ENCODE measurements at regions not wholly inside any gene's neighbourhood (a gene's known extent, or its start where the extent isn't known, plus 50 kb on each side); places are given as distances from the start of the nearest gene placed in this dataset.

GRCh38 chr2:186325827-186326535 is 160.1 kb upstream of the ZC3H15 start:
- TF ChIP-seq, protein P1, sequence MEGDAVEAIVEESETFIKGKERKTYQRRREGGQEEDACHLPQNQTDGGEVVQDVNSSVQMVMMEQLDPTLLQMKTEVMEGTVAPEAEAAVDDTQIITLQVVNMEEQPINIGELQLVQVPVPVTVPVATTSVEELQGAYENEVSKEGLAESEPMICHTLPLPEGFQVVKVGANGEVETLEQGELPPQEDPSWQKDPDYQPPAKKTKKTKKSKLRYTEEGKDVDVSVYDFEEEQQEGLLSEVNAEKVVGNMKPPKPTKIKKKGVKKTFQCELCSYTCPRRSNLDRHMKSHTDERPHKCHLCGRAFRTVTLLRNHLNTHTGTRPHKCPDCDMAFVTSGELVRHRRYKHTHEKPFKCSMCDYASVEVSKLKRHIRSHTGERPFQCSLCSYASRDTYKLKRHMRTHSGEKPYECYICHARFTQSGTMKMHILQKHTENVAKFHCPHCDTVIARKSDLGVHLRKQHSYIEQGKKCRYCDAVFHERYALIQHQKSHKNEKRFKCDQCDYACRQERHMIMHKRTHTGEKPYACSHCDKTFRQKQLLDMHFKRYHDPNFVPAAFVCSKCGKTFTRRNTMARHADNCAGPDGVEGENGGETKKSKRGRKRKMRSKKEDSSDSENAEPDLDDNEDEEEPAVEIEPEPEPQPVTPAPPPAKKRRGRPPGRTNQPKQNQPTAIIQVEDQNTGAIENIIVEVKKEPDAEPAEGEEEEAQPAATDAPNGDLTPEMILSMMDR (IDR thresholded peaks at IDR 0.05; ENCODE audit: insufficient read depth, low read depth, low read length): no peak
- H3K4me3 ChIP-seq (ENCODE audit: low read depth, low read length): no peak overlapping the region
- DNase-seq (ENCODE audit: low read depth): no peak

- DNase-seq (ENCODE audit: low read depth): no peak
- H3K4me3 ChIP-seq (ENCODE audit: low read depth, low read length): no peak overlapping the region
- TF ChIP-seq, protein P1 (IDR thresholded peaks at IDR 0.05; ENCODE audit: insufficient read depth, low read depth, low read length): no peak
Measured at GRCh38 chr2:186327251-186327868, 158.7 kb upstream of the ZC3H15 start.

DNA sequence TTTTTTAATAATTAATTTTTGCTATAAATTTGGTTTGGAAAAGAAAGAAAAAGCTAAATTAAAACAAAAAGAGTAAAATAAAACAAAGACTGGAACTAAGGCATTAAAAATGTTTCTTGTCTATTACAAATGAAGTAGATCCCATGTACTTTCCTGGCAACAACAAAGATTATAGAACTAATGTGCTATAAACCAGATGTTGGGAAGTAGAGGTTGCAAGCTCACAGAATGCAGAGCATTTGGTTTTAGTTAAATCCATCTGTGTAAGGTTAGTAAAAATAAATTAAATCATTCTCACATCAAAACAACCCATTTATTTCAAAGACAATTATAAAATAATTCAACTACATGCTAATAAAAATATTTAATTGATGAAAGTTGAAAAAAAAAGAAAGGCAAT is 157.2 kb upstream of the ZC3H15 start:
- H3K4me3 ChIP-seq (ENCODE audit: low read depth, low read length): no peak overlapping the region
- TF ChIP-seq, protein P1 (IDR thresholded peaks at IDR 0.05; ENCODE audit: insufficient read depth, low read depth, low read length): no peak
- DNase-seq (ENCODE audit: low read depth): peak; percentile 51

- no peak for DNase-seq (ENCODE audit: low read depth)
- TF ChIP-seq, protein P1 (IDR thresholded peaks at IDR 0.05; ENCODE audit: insufficient read depth, low read depth, low read length): no peak
- no peak overlapping the region for H3K4me3 ChIP-seq (ENCODE audit: low read depth, low read length)
Measured at GRCh38 chr2:186330050-186330449, 156.0 kb upstream of the ZC3H15 start.

DNA sequence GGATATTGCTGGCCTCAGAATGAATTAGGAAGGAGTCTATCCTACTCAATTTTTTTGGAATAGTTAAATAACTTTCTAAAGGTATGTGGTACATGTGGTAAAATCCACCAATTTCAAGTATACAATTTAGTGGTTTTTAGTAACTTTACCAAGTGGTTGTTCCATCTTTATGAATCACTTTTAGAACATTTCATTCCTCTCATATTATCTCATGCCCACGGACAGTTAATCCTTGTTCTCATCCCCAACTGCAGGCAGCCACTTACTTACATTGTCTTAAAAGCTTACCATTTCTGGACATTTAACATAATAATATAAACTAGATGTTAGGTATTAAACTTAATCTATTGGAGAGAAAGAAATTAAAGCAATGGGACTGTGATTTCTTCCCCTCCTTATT is 146.3 kb upstream of the ZC3H15 start:
- DNase-seq (ENCODE audit: low read depth): no peak
- TF ChIP-seq, protein P1 (IDR thresholded peaks at IDR 0.05; ENCODE audit: insufficient read depth, low read depth, low read length): no peak
- no peak overlapping the region for H3K4me3 ChIP-seq (ENCODE audit: low read depth, low read length)

DNA sequence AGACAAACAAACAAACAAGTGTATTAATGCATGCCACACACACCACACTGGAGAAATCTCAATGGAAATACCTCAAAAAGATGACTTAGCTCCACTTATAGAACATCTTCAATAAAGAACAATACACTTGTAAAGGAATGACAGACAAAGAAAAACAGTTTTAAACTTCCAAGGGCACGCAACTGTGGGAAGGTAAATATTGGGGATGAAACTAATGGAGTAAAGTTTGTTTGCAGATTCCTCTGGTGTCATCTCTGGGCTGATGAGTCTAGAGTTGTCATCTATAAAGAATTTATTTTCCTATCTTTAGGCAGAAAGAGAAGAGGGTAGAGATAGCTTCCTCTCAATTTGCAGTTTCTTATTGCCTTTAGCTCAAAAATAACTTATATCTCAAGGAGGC is 144.0 kb upstream of the ZC3H15 start:
- no peak overlapping the region for H3K4me3 ChIP-seq (ENCODE audit: low read depth, low read length)
- TF ChIP-seq, protein P1 (IDR thresholded peaks at IDR 0.05; ENCODE audit: insufficient read depth, low read depth, low read length): no peak

More for the DNA sequence above, 144.0 kb upstream of the ZC3H15 start:
- no peak for DNase-seq (ENCODE audit: low read depth)
